ENCODE measurements at regions not wholly inside any gene's neighbourhood (a gene's known extent, or its start where the extent isn't known, plus 50 kb on each side); places are given as distances from the start of the nearest gene placed in this dataset.

GRCh38 chr2:65802298-65802942 is 370.0 kb upstream of the SPRED2 start:
- Mint-ChIP-seq H3K4me3 (no peak overlapping the region), H3K27ac (no peak overlapping the region), H3K9me3 (ENCODE audit: insufficient read depth) (peaks cover 2% of the 10 kb centered on the region), H3K27me3 (peaks cover 29% of the 10 kb centered on the region), H3K4me1 (no peaks in the 10 kb centered on the region)
- H3K27ac ChIP-seq (ENCODE audit: low read length in 2 of 2): no peak overlapping the region
- H4K20me1 ChIP-seq (ENCODE audit: control insufficient read depth, insufficient read depth, low read length, poor library complexity, severe bottlenecking): no peaks in the 10 kb centered on the region
- 100% methylated on average over 2 of the region's 6 CpGs for WGBS (ENCODE audit: insufficient coverage)
- H3K4me3 ChIP-seq (ENCODE audit: control extremely low read depth in 1 of 5, extremely low read depth in 1 of 5, insufficient read depth in 1 of 5, low read depth in 2 of 5, low read length in 4 of 5): no peak overlapping the region
- H3K4me1 ChIP-seq (ENCODE audit: control insufficient read depth in 2 of 2, insufficient read depth in 2 of 2, low read length in 2 of 2): no peaks in the 10 kb centered on the region
- no peak for TF ChIP-seq CTCF (IDR thresholded peaks at IDR 0.05)
- no peaks in the 10 kb centered on the region for H3K79me2 ChIP-seq (ENCODE audit: control insufficient read depth, insufficient read depth, low read length)
- ChIA-PET POLR2A (no interaction called here), CTCF (no interaction called here)
- H3K9ac ChIP-seq (ENCODE audit: low read length): no peak overlapping the region
- intact Hi-C loops (cut with micrococcal nuclease): no loop called here
- no peak overlapping the region for H3K4me2 ChIP-seq (replicated peaks; ENCODE audit: low read depth, low read length, poor library complexity, severe bottlenecking)
- H3K9me3 ChIP-seq (ENCODE audit: control extremely low read depth in 1 of 3, control insufficient read depth in 2 of 3, insufficient read depth in 1 of 3, low read length in 2 of 3): peaks cover 0 to 1% (median 0%) of the 10 kb centered on the region in 3 donors
- H2AFZ ChIP-seq (ENCODE audit: insufficient read depth, low read depth, low read length, poor library complexity, severe bottlenecking): no peak overlapping the region
- no peak for ATAC-seq (ENCODE audit: low read depth)
- no peak for DNase-seq
- H3K36me3 ChIP-seq (replicated peaks in 1 of 2; ENCODE audit: control extremely low read depth in 1 of 2, control insufficient read depth in 1 of 2, extremely low read depth in 1 of 2, insufficient read depth in 2 of 2, low read length in 1 of 2): no peaks in the 10 kb centered on the region
- peaks cover 0 to 4% (median 0%) of the 10 kb centered on the region in 4 experiments for H3K27me3 ChIP-seq (replicated peaks in 1 of 4; ENCODE audit: control extremely low read depth in 1 of 4, control insufficient read depth in 3 of 4, insufficient read depth in 4 of 4, low read length in 3 of 4)

DNA sequence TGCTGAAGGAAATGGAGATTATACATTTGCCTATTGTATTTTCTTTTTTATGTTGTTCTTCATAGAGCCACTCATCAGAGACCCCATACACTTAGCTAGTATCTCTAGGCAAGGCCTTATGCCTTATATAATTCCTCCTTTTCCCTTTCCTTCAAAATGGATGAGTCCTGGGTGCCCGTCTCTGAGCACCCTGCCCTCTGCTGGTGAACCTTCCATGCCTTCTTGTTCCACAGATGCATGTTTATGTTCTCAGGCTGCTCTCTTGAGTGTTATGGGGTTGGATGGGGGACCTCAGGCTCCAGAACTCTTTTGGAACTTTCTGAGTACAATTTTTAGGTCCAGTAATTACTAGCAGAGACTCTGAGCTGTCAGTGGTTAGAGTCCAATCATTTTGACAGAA is 368.6 kb upstream of the SPRED2 start:
- Histone ChIP-seq H3K36me3 (replicated peaks in 1 of 2; ENCODE audit: control extremely low read depth in 1 of 2, control insufficient read depth in 1 of 2, extremely low read depth in 1 of 2, insufficient read depth in 2 of 2, low read length in 1 of 2) (no peaks in the 10 kb centered on the region), H3K27ac (ENCODE audit: low read length in 2 of 2) (no peak overlapping the region), H3K27me3 (replicated peaks in 1 of 4; ENCODE audit: control extremely low read depth in 1 of 4, control insufficient read depth in 3 of 4, insufficient read depth in 4 of 4, low read length in 3 of 4) (peaks cover 0 to 4% (median 0%) of the 10 kb centered on the region in 4 experiments), H4K20me1 (ENCODE audit: control insufficient read depth, insufficient read depth, low read length, poor library complexity, severe bottlenecking) (no peaks in the 10 kb centered on the region), H3K79me2 (ENCODE audit: control insufficient read depth, insufficient read depth, low read length) (no peaks in the 10 kb centered on the region), H3K9me3 (ENCODE audit: control extremely low read depth in 1 of 3, control insufficient read depth in 2 of 3, insufficient read depth in 1 of 3, low read length in 2 of 3) (peaks cover 0 to 1% (median 0%) of the 10 kb centered on the region in 3 donors), H3K9ac (ENCODE audit: low read length) (no peak overlapping the region), H3K4me1 (ENCODE audit: control insufficient read depth in 2 of 2, insufficient read depth in 2 of 2, low read length in 2 of 2) (no peaks in the 10 kb centered on the region), H2AFZ (ENCODE audit: insufficient read depth, low read depth, low read length, poor library complexity, severe bottlenecking) (no peak overlapping the region), H3K4me3 (ENCODE audit: control extremely low read depth in 1 of 5, extremely low read depth in 1 of 5, insufficient read depth in 1 of 5, low read depth in 2 of 5, low read length in 4 of 5) (no peak overlapping the region), H3K4me2 (replicated peaks; ENCODE audit: low read depth, low read length, poor library complexity, severe bottlenecking) (no peak overlapping the region)
- no peak for DNase-seq
- Mint-ChIP-seq H3K4me3 (no peak overlapping the region), H3K9me3 (ENCODE audit: insufficient read depth) (no peaks in the 10 kb centered on the region), H3K27ac (no peak overlapping the region), H3K4me1 (no peaks in the 10 kb centered on the region), H3K27me3 (peaks cover 29% of the 10 kb centered on the region)
- POLR2A ChIA-PET: no interaction called here
- intact Hi-C loops (cut with micrococcal nuclease): no loop called here
- CTCF ChIA-PET: no interaction called here
- ATAC-seq (ENCODE audit: low read depth): no peak
- no peak for TF ChIP-seq CTCF (IDR thresholded peaks at IDR 0.05)
- TF ChIP-seq EZH2 (IDR thresholded peaks at IDR 0.05; ENCODE audit: borderline replicate concordance, insufficient read depth, low read depth, low read length, poor library complexity, severe bottlenecking): no peak
- WGBS (ENCODE audit: insufficient coverage): 100% methylated on average over 1 of the region's 1 CpG

All from B cell (primary cell).